ENCODE measurements at regions not wholly inside any gene's neighbourhood (a gene's known extent, or its start where the extent isn't known, plus 50 kb on each side); places are given as distances from the start of the nearest gene placed in this dataset.

GRCh38 chr7:15795393-15795792, 108.9 kb upstream of the MEOX2 start:
- DNase-seq: no peak

- no peak for DNase-seq
Observed at GRCh38 chr7:15794801-15795200, 108.3 kb upstream of the MEOX2 start.

GRCh38 chr7:15784694-15785030, 98.2 kb upstream of the MEOX2 start:
- no peak for DNase-seq

DNA sequence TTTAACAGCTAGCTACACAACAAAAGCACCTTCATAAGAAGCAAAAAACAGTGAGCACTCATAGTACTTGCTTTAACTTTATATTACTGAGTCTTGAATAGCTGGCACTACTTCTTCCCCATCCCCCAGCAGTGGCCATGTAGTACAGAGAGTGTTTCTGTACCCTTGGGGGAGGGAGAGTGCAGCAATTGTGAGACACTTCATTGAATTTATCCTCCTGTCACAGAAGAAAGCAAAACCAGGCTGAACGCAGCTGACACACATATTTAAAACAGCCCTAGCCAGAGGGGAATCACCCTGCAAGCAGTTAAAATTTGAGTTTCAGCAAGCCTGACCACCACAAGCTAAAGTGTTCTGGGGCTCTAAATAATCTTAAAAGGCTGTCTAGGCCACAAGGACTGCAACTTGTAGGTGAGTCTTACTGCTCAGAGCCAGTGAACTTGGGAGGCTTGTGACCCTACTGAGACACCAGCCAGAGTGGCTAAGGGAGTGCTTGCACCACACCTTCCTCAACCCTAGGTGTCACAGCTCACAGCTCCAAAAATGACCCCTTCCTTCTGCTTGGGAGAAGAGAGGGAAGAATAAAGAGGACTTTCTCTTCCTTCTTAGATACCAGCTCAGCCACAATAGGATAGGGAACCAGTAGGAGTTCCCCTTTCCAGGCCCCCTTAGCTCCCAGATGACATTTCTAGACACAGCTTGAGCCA, 97.7 kb upstream of the MEOX2 start:
- no peak for DNase-seq

GRCh38 chr7:15782656-15783055, 96.2 kb upstream of the MEOX2 start:
- no peak for DNase-seq

DNA sequence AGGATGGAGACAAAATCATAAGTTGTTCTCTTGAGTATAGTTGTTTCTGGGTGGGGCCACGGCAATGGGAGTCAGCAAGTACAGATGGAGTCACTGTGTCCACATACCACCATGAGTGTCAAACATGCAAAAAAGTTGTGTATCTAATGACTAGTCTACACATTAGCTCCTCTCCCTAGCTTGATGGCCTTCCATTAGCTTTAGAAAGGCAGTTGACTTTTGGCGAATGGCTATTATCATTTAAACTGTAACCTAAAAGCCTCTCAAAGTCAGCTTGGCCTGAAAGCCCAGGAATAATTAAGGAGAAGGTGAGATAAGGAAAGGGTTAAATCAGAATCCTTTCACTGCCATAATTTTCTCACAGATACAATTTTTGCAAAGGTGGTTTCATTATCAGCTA, 95.5 kb upstream of the MEOX2 start:
- DNase-seq: no peak

DNA sequence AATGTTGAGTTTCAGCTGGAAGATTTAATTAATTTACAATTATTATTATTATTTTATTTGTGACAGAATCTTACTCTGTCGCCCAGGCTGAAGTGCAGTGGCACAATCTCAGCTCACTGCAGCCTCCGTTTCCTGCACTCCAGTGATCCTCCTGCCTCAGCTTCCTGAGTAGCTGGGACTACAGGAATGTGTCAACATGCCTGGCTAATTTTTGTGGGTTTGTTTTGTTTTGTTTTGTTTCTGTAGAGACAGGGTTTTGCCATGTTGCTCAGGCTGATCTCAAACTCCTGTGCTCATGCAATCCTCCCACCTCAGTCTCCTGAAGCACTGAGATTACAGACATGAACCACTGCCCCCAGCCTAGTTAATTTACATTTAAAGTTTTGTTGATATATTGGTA, 93.8 kb upstream of the MEOX2 start:
- DNase-seq: no peak

DNA sequence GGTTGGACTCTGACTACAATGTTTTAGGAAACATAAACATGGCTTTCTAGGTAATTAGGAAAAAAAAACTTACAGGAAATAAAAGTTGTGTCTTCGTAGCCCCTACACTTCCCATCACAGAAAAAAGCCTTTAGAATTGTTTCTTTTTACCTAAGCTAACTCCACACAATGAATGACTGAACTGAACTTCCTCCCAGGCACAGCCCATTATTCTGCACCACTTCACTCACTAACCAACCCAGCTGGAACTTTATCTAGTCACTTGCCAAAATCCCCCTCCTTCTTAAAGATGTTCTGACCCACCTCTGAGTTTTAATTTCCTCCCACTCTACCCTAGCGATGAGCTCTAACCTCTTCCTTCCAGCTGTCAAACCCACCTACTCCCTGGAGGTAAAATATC, 91.7 kb upstream of the MEOX2 start:
- peak; percentile 5 for DNase-seq

DNA sequence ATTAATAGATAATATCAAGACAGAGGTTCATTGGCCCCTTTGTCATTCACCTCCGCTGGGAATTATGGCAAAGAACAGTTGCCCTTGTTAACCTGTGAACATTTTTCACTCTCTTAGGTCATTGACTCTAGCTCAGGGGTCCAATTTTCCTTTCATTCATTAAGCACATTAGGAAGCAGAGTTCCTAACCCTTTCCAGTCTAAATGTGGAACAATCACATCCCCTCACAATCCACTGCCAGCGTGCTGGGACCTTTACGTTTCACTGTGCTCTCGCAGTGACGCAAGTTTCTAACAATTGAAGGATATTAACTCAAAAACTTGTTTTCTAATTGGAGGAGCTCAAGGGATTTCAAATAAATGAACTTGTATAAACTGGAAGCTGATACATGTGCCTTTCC, 79.3 kb upstream of the MEOX2 start:
- DNase-seq: no peak

DNA sequence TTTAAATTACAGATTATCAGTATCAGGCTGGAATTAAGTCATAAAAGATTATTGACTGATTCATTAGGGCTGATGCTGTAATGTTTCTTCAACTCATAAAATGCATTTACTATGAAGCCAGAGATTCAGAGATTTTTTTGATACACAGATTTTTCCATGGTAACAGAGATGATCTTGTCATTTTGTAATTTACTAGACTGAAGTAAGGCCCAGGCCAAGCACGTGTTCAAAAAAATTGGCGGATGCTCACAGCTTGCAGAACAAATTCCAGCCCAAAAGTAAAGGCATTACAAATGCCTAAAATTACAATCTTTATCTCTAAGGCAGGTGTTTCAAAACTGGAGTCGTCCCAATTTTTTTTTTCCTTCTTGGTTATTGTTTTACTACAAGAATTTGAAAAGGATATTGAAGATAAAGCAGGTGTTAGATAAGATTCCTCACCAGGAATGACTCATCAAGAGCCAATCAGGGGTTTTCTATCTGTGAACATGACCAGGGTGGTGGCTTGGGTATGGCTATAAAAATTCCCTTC, 78.4 kb upstream of the MEOX2 start:
- DNase-seq: no peak

GRCh38 chr7:15764010-15764409, 77.5 kb upstream of the MEOX2 start:
- DNase-seq: no peak

- DNase-seq: no peak
Observed at GRCh38 chr7:15757041-15758000, 70.8 kb upstream of the MEOX2 start.

GRCh38 chr7:15755061-15755460, 68.6 kb upstream of the MEOX2 start:
- DNase-seq: no peak

- DNase-seq: no peak
Observed at GRCh38 chr7:15753887-15754579, 67.5 kb upstream of the MEOX2 start.

- DNase-seq: no peak
Observed at GRCh38 chr7:15752377-15752776, 65.9 kb upstream of the MEOX2 start.

- no peak for DNase-seq
Observed at GRCh38 chr7:15751191-15751701, 64.8 kb upstream of the MEOX2 start.

GRCh38 chr7:15750727-15751126, 64.2 kb upstream of the MEOX2 start:
- no peak for DNase-seq

GRCh38 chr7:15749631-15750030, 63.1 kb upstream of the MEOX2 start:
- DNase-seq: no peak

DNA sequence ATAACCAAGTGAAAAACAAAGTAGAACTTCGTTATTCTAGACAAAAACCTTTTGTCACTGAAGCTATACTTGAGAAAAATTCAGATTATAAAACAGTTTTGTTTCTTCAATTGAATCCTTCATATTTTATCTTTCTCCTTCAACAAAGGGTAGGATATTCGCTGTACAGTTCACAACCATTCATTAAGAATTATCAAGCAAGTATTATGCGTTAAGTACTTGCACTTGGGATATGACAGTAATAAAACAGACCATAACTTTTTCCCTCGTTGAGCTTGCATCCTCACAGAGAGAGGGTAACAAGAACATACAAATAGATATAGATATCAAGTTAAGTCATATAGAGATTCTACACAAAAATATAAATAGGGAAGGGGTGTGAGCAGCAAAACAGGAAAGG, 61.2 kb upstream of the MEOX2 start:
- DNase-seq: no peak

- DNase-seq: no peak
Observed at GRCh38 chr7:15747301-15747700, 60.8 kb upstream of the MEOX2 start.

GRCh38 chr7:15743926-15744480, 57.5 kb upstream of the MEOX2 start:
- no peak for DNase-seq

GRCh38 chr7:15737601-15738000, 51.1 kb upstream of the MEOX2 start:
- no peak for DNase-seq

Measured in NCI-H2171 treated with DMSO at 0.1 percent for 48 hours (cell line).